ENCODE measurements at regions not wholly inside any gene's neighbourhood (a gene's known extent, or its start where the extent isn't known, plus 50 kb on each side); places are given as distances from the start of the nearest gene placed in this dataset.
"Not testable (repeated sequence)": the region's sequence is repeated elsewhere in the genome, so short reads cannot be mapped to it uniquely, and the experiment has no call there.

GRCh38 chr21:35540950-35541638 lies 492.0 kb upstream of the RUNX1 start:
- DNase-seq (ENCODE audit: low read depth in 2 of 3, low spot score in 1 of 3), result no peak

- no peak for DNase-seq (ENCODE audit: low read depth in 2 of 3, low spot score in 1 of 3)
Measured at GRCh38 chr21:35538386-35538785, 489.3 kb upstream of the RUNX1 start.

DNA sequence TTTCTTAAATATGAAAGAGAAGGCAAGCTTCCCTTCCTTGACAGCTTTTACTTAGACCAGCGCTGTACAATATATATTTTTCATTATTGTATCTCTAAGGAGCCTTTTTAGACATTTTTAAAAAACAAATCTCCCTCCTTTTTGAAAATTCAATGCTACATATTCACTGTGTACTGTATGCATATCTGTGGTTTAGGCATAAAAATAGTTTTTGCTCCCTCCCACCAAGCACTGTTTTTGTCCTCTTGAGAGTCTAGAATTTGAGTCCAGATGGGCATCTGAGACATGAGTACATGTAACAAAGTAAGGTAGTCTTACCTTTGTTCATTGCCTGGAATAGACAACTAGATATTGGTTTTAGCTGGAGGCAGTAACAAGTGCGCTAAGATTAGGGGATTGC lies 488.5 kb upstream of the RUNX1 start:
- DNase-seq (ENCODE audit: low read depth in 2 of 3, low spot score in 1 of 3), result no peak

DNA sequence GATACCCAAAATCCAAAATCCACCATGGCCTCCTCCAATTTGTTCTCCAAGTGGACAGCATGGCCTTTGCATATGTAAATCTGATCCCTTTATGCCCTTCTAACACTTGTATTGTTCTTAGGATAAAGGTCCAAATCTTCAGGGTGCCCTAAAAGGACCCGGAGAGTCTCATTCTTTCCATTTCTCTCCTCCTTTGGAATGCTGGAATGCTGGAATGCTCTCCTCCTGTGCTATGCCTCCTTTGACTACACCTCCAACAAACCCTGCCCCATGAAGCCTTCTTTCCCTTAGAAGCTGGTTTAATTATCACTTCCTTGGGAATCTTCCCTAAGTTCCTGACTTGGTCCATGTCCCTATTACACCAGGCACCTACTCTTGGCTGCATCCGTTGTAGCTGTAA lies 484.8 kb upstream of the RUNX1 start:
- DNase-seq (ENCODE audit: low read depth in 2 of 3, low spot score in 1 of 3), result no peak

- DNase-seq (ENCODE audit: low read depth in 2 of 3, low spot score in 1 of 3), result no peak
Measured at GRCh38 chr21:35530766-35531165, 481.7 kb upstream of the RUNX1 start.

- DNase-seq (ENCODE audit: low read depth in 2 of 3, low spot score in 1 of 3), result no peak
Measured at GRCh38 chr21:35529171-35529863, 480.2 kb upstream of the RUNX1 start.

- peak; percentile 23 to 44 (median 44) for DNase-seq (ENCODE audit: low read depth in 2 of 3, low spot score in 1 of 3)
Measured at GRCh38 chr21:35528116-35529042, 479.3 kb upstream of the RUNX1 start.

DNA sequence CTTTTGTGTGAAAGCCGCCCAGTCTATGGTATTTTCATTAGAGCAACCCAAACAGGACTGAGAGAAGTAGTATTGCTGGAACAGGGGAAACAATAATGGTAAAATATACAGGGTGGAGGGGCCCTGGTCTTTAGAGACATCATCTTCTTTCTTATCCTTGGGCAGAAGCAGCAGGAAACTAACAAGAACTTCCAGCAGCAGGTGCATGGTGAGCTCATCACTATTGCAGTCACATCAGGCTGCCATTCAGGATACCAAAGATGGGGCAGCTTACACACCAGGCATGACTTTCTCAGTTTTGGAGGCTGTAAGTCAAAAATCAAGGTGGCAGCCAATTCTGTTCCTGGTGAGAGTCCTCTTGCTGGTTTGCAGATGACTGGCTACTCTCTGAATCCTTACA lies 478.3 kb upstream of the RUNX1 start:
- no peak for DNase-seq (ENCODE audit: low read depth in 2 of 3, low spot score in 1 of 3)

GRCh38 chr21:35525443-35525842 lies 476.3 kb upstream of the RUNX1 start:
- no peak for DNase-seq (ENCODE audit: low read depth in 2 of 3, low spot score in 1 of 3)

DNA sequence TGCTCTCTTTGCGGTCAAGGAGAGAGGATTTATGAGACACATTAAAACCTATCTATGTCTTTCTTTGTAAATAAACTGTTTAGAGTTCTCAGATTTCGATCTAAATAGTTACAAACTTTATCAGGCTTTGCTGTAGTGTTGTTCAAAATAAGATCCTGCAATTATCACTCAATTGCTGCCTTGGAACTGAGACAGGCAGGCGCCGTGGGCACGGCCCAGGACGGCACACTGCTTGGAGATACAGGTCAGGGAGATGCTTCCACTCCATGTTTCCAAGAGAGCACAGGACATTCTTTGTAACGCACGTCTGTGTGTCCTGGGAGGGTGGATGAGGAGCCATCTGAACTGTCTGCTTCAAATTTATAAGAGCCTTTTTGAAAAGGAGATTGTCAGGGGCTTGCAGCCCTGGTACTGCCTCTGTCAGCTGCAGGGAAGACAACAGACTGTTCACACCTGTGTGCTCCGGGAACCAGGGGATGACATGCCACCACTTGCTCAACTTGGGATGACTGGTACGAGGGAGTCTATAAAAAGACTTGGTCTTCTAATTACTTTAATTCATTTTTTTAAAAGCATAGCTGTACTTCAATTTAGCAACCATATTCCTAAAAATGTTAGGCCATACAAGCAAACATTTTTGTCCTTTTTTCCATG lies 472.9 kb upstream of the RUNX1 start:
- DNase-seq (ENCODE audit: low read depth in 2 of 3, low spot score in 1 of 3), result no peak

DNA sequence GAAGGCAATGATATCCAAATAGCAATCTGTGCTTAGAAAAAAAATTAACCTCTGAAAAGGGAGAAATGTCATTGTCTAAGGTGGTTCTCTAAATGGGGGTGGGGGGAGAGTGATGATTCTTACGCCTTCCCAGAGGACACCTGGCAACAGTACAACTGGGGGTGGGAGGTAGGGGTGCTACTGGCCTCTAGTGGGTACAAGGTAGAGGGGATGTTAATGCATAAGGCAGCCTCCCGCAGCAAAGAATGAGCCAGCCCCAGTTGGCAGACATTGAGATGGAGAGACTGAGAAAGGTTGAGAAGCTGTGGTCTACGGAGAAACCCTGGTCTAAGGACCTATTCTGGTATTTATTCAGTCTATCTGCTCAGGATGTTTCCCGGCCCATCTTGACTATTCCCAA lies 472.2 kb upstream of the RUNX1 start:
- DNase-seq (ENCODE audit: low read depth in 2 of 3, low spot score in 1 of 3), result no peak

DNA sequence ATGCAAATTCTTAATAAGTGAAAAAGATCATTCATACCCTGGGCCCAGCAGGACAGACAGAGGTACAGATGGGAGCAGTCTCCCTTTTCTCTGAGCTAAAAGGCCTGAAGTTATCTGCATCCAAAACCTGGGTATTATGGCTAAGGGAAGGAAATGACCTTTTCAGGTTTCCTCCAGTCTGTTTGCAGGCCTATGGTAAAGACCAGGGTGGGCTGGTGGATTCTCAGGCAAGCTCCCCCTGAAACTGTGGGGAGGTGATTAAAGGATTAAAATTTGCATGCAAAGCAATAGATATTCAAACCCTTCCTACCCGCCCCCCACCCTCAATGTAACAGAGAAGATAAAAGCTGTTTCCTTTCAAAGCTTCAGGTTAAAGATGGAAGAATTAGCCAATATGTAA lies 471.8 kb upstream of the RUNX1 start:
- no peak for DNase-seq (ENCODE audit: low read depth in 2 of 3, low spot score in 1 of 3)

GRCh38 chr21:35520302-35520701 lies 471.2 kb upstream of the RUNX1 start:
- DNase-seq (ENCODE audit: low read depth in 2 of 3, low spot score in 1 of 3), result no peak

- no peak for DNase-seq (ENCODE audit: low read depth in 2 of 3, low spot score in 1 of 3)
Measured at GRCh38 chr21:35517865-35518264, 468.8 kb upstream of the RUNX1 start.

- DNase-seq (ENCODE audit: low read depth in 2 of 3, low spot score in 1 of 3), result not testable (repeated sequence)
Measured at GRCh38 chr21:35516292-35516691, 467.2 kb upstream of the RUNX1 start.

DNA sequence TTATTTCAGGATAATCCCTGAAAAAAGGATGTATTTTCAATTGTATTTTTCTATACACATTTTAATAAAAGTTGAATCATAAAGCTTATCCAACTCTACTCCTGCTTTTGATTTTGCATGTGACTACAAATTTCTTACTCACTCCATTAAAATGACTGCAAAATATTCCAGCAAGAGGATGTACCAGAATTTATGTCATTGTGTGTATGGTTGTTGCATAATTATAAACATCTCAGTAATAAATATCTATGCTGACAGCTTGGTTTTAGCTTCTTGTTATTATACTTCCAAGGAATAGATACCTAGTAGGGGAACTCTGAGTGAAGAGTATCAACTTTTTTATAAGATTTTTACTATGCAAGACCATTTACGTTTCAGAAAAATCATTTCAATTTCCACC lies 463.2 kb upstream of the RUNX1 start:
- DNase-seq (ENCODE audit: low read depth in 2 of 3, low spot score in 1 of 3), result no peak

DNA sequence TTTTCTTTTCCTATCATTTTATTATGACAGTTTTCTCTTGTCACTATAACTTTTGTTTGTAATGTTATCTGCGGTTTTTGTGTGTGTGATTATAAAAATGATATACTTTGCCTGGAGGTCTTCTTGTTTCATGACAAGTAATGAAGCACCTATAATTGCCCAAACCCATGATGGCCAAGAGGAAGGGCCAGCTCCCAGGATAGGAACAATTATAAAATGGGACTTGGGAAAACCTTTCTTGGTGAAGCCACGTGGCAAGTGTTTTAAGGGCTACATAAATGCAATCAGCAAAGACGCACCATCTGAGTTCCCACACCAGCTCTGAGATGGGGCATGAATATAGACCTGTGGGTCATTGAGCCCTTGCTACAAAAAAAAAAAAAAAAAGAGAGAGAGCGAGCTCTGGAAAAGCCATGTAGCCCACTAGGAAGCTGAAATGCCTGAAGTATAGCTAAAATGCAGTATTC lies 462.6 kb upstream of the RUNX1 start:
- DNase-seq (ENCODE audit: low read depth in 2 of 3, low spot score in 1 of 3), result no peak

DNA sequence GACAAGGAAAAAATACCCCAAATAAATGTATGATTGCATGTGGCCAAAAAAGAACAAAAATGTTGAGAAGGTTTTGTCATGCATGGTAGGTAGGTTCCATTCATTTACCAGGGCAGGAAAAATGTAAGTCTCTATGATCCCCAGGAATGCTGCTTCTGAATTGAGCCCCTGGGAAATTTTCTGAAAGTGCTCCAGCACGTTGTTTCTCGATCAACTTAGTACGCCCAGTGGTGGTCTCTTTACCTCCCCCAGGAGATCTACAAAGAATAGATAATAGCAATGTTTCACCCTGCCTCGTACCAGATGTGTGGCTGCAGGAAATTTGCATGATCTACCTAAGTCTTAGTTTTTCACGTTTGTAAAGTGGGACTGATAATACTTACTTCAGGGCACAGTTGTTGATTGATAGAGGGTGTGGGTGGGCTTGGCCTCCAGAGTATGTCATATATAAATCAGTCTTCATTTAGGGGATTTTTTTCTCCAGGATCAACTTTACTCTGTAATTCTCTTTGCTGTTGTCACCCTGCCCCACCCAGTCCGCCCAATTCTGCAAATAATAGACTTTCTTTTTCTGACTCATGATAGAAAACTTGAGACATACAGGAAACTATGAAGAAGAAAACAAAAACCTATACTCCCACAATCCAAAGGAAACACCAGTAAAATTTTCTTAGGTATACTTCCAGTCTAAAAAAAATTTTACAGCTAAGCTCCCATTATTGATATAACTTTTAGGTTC lies 462.0 kb upstream of the RUNX1 start:
- DNase-seq (ENCODE audit: low read depth in 2 of 3, low spot score in 1 of 3), result peak in 1 of 3 donors; percentile 19

GRCh38 chr21:35510294-35510693 lies 461.2 kb upstream of the RUNX1 start:
- DNase-seq (ENCODE audit: low read depth in 2 of 3, low spot score in 1 of 3), result no peak

- DNase-seq (ENCODE audit: low read depth in 2 of 3, low spot score in 1 of 3), result no peak
Measured at GRCh38 chr21:35509001-35509704, 460.1 kb upstream of the RUNX1 start.
